K562 (cell line): ENCODE measurements at regions not wholly inside any gene's neighbourhood (a gene's known extent, or its start where the extent isn't known, plus 50 kb on each side); places are given as distances from the start of the nearest gene placed in this dataset.

Experiments
- ATAC-seq: fragments of 200-7000 bp; cut with Tn5 transposase; 3 replicates; pipeline ENCODE4 v1.9.1; 2020; ENCODE audit warnings: moderate library complexity
- BruUV-seq: library from RNA; stranded (reverse); fragments of 400-500 nt; replicated peaks from 2 replicates; lab custom pipeline; 2021; lab: Mats Ljungman, UMichigan
- CTCF ChIA-PET: fragments of 300-600 bp; formaldehyde crosslinking; extraction: SDS; loops from one replicate; lab custom pipeline; 2021; ENCODE audit warnings: low intra/inter-chr PET ratio; lab: Yijun Ruan, JAX
- POLR2A ChIA-PET: fragments of 300-600, 350-650 bp; sonication (Branson Sonifier 250); formaldehyde crosslinking; extraction: SDS; loops from one replicate; lab custom pipeline; 2021; ENCODE audit warnings: antibody characterized with exemption, inconsistent platforms; lab: Yijun Ruan, JAX
- DNase-seq, 4 experiments: peaks; one replicate each; pipeline versions ENCODE4 v3.0.0 to v3.0.0-alpha.2; 2011 to 2018; ENCODE audit warnings: low spot score in 3 of 4, mixed read lengths in 3 of 4; ENCODE audit errors: extremely low read depth in 1 of 4
- FAIRE-seq: peaks from 2 replicates; lab custom pipeline; 2011; peaks lifted over from hg19 to GRCh38; lab: Jason Lieb, UNC
- H2AFZ ChIP-seq: 2 replicates; pipeline ENCODE4 v1.6.0; 2011; ENCODE audit warnings: low read depth, low read length, control low read depth, inconsistent platforms
- H3K27ac ChIP-seq: fragments of 200-600 bp; 3 replicates; pipeline ENCODE4 v1.8.0; 2011; ENCODE audit warnings: low read depth, mild to moderate bottlenecking, control low read depth, inconsistent platforms, low read length, moderate library complexity, mixed read lengths; ENCODE audit errors: extremely low read depth
- H3K27me3 ChIP-seq, 2 experiments: fragments of 300-600 bp in 1 of 2; 2 replicates in 1 of 2; 3 replicates in 1 of 2; pipeline versions ENCODE4 v1.6.0 to v1.8.0; 2011; ENCODE audit warnings: inconsistent platforms in 2 of 2, low read length in 2 of 2, mild to moderate bottlenecking in 1 of 2, mixed read lengths in 1 of 2, moderate library complexity in 1 of 2; ENCODE audit not compliant: control insufficient read depth in 2 of 2, insufficient read depth in 2 of 2
- H3K36me3 ChIP-seq: fragments of 300-600 bp; 3 replicates; pipeline ENCODE4 v1.8.0; 2011; ENCODE audit warnings: mild to moderate bottlenecking, low read length, inconsistent platforms; ENCODE audit not compliant: control insufficient read depth, insufficient read depth
- H3K4me1 ChIP-seq, 2 experiments: fragments of 200-600 bp in 1 of 2; replicated peaks in 1 of 2; 2 replicates in 1 of 2; 3 replicates in 1 of 2; pipeline versions ENCODE4 v1.5.1 to v1.8.0; 2011; ENCODE audit warnings: inconsistent platforms in 2 of 2, low read length in 2 of 2, mild to moderate bottlenecking in 1 of 2, mixed read lengths in 1 of 2, moderate library complexity in 1 of 2; ENCODE audit not compliant: control insufficient read depth in 2 of 2, insufficient read depth in 2 of 2
- H3K4me2 ChIP-seq: 2 replicates; pipeline ENCODE4 v1.6.1; 2011; ENCODE audit warnings: low read length, control low read depth, inconsistent platforms, mixed read lengths; ENCODE audit not compliant: insufficient read depth
- H3K4me3 ChIP-seq: fragments of 200-600 bp; sonication (generic), shearing (Covaris generic); 2 replicates; pipeline ENCODE4 v1.5.1; 2016; ENCODE audit warnings: control low read depth, inconsistent platforms
- H3K79me2 ChIP-seq: fragments of 200-600 bp; 3 replicates; pipeline ENCODE4 v1.8.0; 2011; ENCODE audit warnings: low read length, inconsistent platforms; ENCODE audit not compliant: control insufficient read depth, insufficient read depth
- H3K9ac ChIP-seq, 2 experiments: 2 replicates each; pipeline versions ENCODE4 v1.6.0 to v1.6.1; 2011; ENCODE audit warnings: low read depth in 2 of 2, low read length in 2 of 2, control low read depth in 1 of 2, inconsistent platforms in 1 of 2, mild to moderate bottlenecking in 1 of 2, mixed read lengths in 1 of 2; ENCODE audit not compliant: insufficient read depth in 1 of 2
- H3K9me1 ChIP-seq: one replicate; pipeline ENCODE4 v1.6.0; 2011; ENCODE audit warnings: inconsistent platforms, mild to moderate bottlenecking, low read length, moderate library complexity; ENCODE audit not compliant: control insufficient read depth, insufficient read depth
- H3K9me3 ChIP-seq: replicated peaks from 2 replicates; pipeline ENCODE4 v1.5.1; 2011; ENCODE audit warnings: low read depth, low read length, inconsistent platforms; ENCODE audit not compliant: control insufficient read depth, insufficient read depth
- H4K20me1 ChIP-seq: replicated peaks from 2 replicates; pipeline ENCODE4 v1.6.1; 2011; ENCODE audit warnings: low read length, inconsistent platforms, mixed read lengths; ENCODE audit not compliant: control insufficient read depth, insufficient read depth
- CCAR2 ChIP-seq: fragments of 200-400 bp; formaldehyde crosslinking; IDR thresholded peaks from 2 replicates; pipeline ENCODE4 v1.6.1; 2017; ENCODE audit warnings: mild to moderate bottlenecking, low read depth, low read length
- ELF1 ChIP-seq: fragments of 200-800 bp; sonication (Bioruptor generic); IDR thresholded peaks from 2 replicates; pipeline ENCODE4 v1.6.1; 2016; ENCODE audit warnings: missing genetic modification characterization, missing compliant biosample characterization
- EWSR1 ChIP-seq: fragments of 450-650 bp; IDR thresholded peaks from 2 replicates; pipeline ENCODE4 v1.6.1; 2018; ENCODE audit warnings: borderline replicate concordance, mild to moderate bottlenecking, low read depth, moderate library complexity; ENCODE audit not compliant: partially characterized antibody
- FOXJ3 ChIP-seq: sonication (generic); formaldehyde crosslinking; IDR thresholded peaks from 2 replicates; pipeline ENCODE4 v1.4.0; 2020; ENCODE audit warnings: mild to moderate bottlenecking, missing genetic modification reagents
- HBP1 ChIP-seq: fragments of 450-650 bp; formaldehyde crosslinking; IDR thresholded peaks from 2 replicates; pipeline ENCODE4 v1.4.0; 2022; ENCODE audit warnings: missing genetic modification characterization
- HDAC2 ChIP-seq: fragments of 450-650 bp; IDR thresholded peaks from 2 replicates; pipeline ENCODE4 v1.6.1; 2016; ENCODE audit warnings: mild to moderate bottlenecking
- MAFF ChIP-seq: IDR thresholded peaks from 2 replicates; pipeline ENCODE4 v1.6.1; 2012; ENCODE audit warnings: low read length, improper control_type of control experiment
- MIER1 ChIP-seq: fragments of 450-650 bp; IDR thresholded peaks from 2 replicates; pipeline ENCODE4 v1.6.1; 2016; ENCODE audit warnings: antibody characterized with exemption, mild to moderate bottlenecking, low read depth
- NCOA2 ChIP-seq, 2 experiments: fragments of 450-650 bp; IDR thresholded peaks; 2 replicates each; pipeline ENCODE4 v1.6.1; 2018; ENCODE audit warnings: mild to moderate bottlenecking in 2 of 2, moderate library complexity in 1 of 2; ENCODE audit not compliant: partially characterized antibody in 2 of 2
- NR3C1 ChIP-seq: sonication (generic); formaldehyde crosslinking; IDR thresholded peaks from 2 replicates; pipeline ENCODE4 v1.8.1; 2022; ENCODE audit warnings: missing genetic modification reagents
- POLR3G ChIP-seq: IDR thresholded peaks from 2 replicates; pipeline ENCODE4 v1.6.1; 2011; ENCODE audit not compliant: insufficient read length, insufficient replicate concordance; ENCODE audit errors: extremely low read depth
- PYGO2 ChIP-seq: fragments of 450-650 bp; IDR thresholded peaks from 2 replicates; pipeline ENCODE4 v1.6.1; 2016; ENCODE audit warnings: mild to moderate bottlenecking, missing genetic modification characterization, moderate library complexity, missing compliant biosample characterization
- TAF9B ChIP-seq: fragments of 450-650 bp; IDR thresholded peaks from 2 replicates; pipeline ENCODE4 v1.6.1; 2018; ENCODE audit warnings: mild to moderate bottlenecking; ENCODE audit not compliant: partially characterized antibody
- TSC22D4 ChIP-seq: fragments of 450-650 bp; IDR thresholded peaks from 2 replicates; pipeline ENCODE4 v1.6.1; 2016; ENCODE audit warnings: missing genetic modification characterization, missing biosample characterization, control low read depth
- ZNF143 ChIP-seq: sonication (generic); formaldehyde crosslinking; IDR thresholded peaks from 2 replicates; pipeline ENCODE4 v1.9.0; 2022; ENCODE audit warnings: mild to moderate bottlenecking, missing genetic modification reagents
- ZNF561 ChIP-seq: fragments of 450-650 bp; formaldehyde crosslinking; conservative IDR thresholded peaks from 2 replicates; pipeline ENCODE4 v1.4.0; 2020; ENCODE audit warnings: mild to moderate bottlenecking, moderate library complexity
- WGBS: fragments of 100-300 bp; shearing (Covaris generic); methylation state at CpG from one replicate; pipeline ENCODE4 v1.1.6; 2016; ENCODE audit warnings: low coverage, mixed read lengths; ENCODE audit not compliant: insufficient coverage; ENCODE audit errors: missing lambda C conversion rate; 5-methylcytosine and 5-hydroxymethylcytosine counted together
- in situ Hi-C: fragments of 300-500 bp; cut with MboI; formaldehyde crosslinking; loops from 4 replicates; pipeline ENCODE4 v1.15.0; 2018; ENCODE audit warnings: inconsistent platforms, mixed read lengths
- intact Hi-C: fragments of 100-400 bp; cut with micrococcal nuclease; formaldehyde crosslinking; loops from 2 replicates; pipeline ENCODE4 v1.14.2; 2022
- TF ChIP-seq, protein P1 (sequence below), 2 experiments: fragments of 150-350 bp in 1 of 2; IDR thresholded peaks; 2 replicates each; pipeline ENCODE4 v1.6.1; 2012 to 2016; ENCODE audit warnings: low read depth in 2 of 2, low read length in 2 of 2, mild to moderate bottlenecking in 1 of 2, moderate library complexity in 1 of 2
- TF ChIP-seq, protein P2 (sequence below): fragments of 250-450 bp; sonication (Bioruptor Pico); IDR thresholded peaks from 2 replicates; pipeline ENCODE4 v1.5.0; 2021

- TF ChIP-seq, protein P1, sequence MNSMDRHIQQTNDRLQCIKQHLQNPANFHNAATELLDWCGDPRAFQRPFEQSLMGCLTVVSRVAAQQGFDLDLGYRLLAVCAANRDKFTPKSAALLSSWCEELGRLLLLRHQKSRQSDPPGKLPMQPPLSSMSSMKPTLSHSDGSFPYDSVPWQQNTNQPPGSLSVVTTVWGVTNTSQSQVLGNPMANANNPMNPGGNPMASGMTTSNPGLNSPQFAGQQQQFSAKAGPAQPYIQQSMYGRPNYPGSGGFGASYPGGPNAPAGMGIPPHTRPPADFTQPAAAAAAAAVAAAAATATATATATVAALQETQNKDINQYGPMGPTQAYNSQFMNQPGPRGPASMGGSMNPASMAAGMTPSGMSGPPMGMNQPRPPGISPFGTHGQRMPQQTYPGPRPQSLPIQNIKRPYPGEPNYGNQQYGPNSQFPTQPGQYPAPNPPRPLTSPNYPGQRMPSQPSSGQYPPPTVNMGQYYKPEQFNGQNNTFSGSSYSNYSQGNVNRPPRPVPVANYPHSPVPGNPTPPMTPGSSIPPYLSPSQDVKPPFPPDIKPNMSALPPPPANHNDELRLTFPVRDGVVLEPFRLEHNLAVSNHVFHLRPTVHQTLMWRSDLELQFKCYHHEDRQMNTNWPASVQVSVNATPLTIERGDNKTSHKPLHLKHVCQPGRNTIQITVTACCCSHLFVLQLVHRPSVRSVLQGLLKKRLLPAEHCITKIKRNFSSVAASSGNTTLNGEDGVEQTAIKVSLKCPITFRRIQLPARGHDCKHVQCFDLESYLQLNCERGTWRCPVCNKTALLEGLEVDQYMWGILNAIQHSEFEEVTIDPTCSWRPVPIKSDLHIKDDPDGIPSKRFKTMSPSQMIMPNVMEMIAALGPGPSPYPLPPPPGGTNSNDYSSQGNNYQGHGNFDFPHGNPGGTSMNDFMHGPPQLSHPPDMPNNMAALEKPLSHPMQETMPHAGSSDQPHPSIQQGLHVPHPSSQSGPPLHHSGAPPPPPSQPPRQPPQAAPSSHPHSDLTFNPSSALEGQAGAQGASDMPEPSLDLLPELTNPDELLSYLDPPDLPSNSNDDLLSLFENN (IDR thresholded peaks at IDR 0.05; ENCODE audit: low read depth in 2 of 2, low read length in 2 of 2) = no peak
Measured at GRCh38 chr10:42937649-42938180, 139.2 kb upstream of the RET start (continued).

GRCh38 chr10:42938351-42938750 lies 138.5 kb upstream of the RET start:
- peaks cover 0 to 53% of the 10 kb centered on the region in 2 experiments; a peak in 2 of 5 replicates for H3K27me3 ChIP-seq
- no peak overlapping the region for H3K4me2 ChIP-seq
- H3K79me2 ChIP-seq = no peaks in the 10 kb centered on the region
- POLR2A ChIA-PET = no interaction called here
- no peaks in the 10 kb centered on the region for H3K36me3 ChIP-seq
- peaks cover 0 to 8% of the 10 kb centered on the region in 2 experiments; a peak in 1 of 5 replicates for H3K4me1 ChIP-seq
- no peak for FAIRE-seq
- no TSS peak for BruUV-seq
- DNase-seq = no peak
- CTCF ChIA-PET = no interaction called here
- H3K4me3 ChIP-seq = no peak overlapping the region
- no peaks in the 10 kb centered on the region; the same call in 1 of the 2 replicates for H4K20me1 ChIP-seq
- H3K9ac ChIP-seq = no peak overlapping the region
- WGBS = 0% methylated on average over 8 of the region's 8 CpGs
- intact Hi-C loops (no loop called here), in situ Hi-C loops (no loop called here)
- no peaks in the 10 kb centered on the region for H3K9me3 ChIP-seq
- ATAC-seq = no peak
- H2AFZ ChIP-seq = no peak overlapping the region
- no peaks in the 10 kb centered on the region for H3K9me1 ChIP-seq
- H3K27ac ChIP-seq = no peak overlapping the region
- TF ChIP-seq ZNF143 (CRISPR knock-in tag) (no peak), TAF9B (no peak), NCOA2 (IDR thresholded peaks at IDR 0.05; ENCODE audit: partially characterized antibody in 2 of 2) (no peak), POLR3G (no peak), ELF1 (no peak), HDAC2 (no peak), CCAR2 (no peak), ZNF561 (CRISPR knock-in tag) (no peak), MIER1 (no peak), MAFF (no peak), NR3C1 (CRISPR knock-in tag) (no peak), TSC22D4 (tag) (no peak), HBP1 (CRISPR knock-in tag) (no peak), PYGO2 (tag) (no peak), FOXJ3 (CRISPR knock-in tag) (no peak), EWSR1 (no peak)
- TF ChIP-seq, protein P2, sequence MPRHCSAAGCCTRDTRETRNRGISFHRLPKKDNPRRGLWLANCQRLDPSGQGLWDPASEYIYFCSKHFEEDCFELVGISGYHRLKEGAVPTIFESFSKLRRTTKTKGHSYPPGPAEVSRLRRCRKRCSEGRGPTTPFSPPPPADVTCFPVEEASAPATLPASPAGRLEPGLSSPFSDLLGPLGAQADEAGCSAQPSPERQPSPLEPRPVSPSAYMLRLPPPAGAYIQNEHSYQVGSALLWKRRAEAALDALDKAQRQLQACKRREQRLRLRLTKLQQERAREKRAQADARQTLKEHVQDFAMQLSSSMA (CRISPR knock-in tag) = no peak
